Left lung (tissue), 4 donors: ENCODE measurements at regions not wholly inside any gene's neighbourhood (a gene's known extent, or its start where the extent isn't known, plus 50 kb on each side); places are given as distances from the start of the nearest gene placed in this dataset.

ENCODE experiments used
- ATAC-seq: fragments of 200-7000 bp; cut with Tn5 transposase; one replicate; pipeline ENCODE4 v1.9.1; 2020; ENCODE audit warnings: moderate library complexity
- DNase-seq, 4 donors: peaks; one replicate each; pipeline ENCODE4 v3.0.0-alpha.2; 2013 to 2020
- H3K27ac ChIP-seq, 2 donors: fragments of 200-600 bp; sonication (generic) in 1 of 2; one replicate each; pipeline versions ENCODE4 v1.5.0 to v1.8.0; 2020 to 2021
- H3K27me3 ChIP-seq, 2 donors: fragments of 200-600 bp; sonication (generic) in 1 of 2; one replicate each; pipeline versions ENCODE4 v1.5.0 to v1.8.0; 2020 to 2021
- H3K36me3 ChIP-seq, 2 donors: fragments of 200-600 bp; sonication (generic) in 1 of 2; one replicate each; pipeline versions ENCODE4 v1.5.0 to v1.8.0; 2020 to 2021
- H3K4me1 ChIP-seq, 2 donors: fragments of 200-600 bp; one replicate each; pipeline ENCODE4 v1.8.0; 2021
- H3K4me3 ChIP-seq, 2 donors: fragments of 200-600 bp; sonication (generic) in 1 of 2; one replicate each; pipeline versions ENCODE4 v1.5.0 to v1.8.0; 2020 to 2021; ENCODE audit warnings: mild to moderate bottlenecking in 1 of 2
- H3K9me3 ChIP-seq, 2 donors: fragments of 200-600 bp; sonication (generic) in 1 of 2; one replicate each; pipeline versions ENCODE4 v1.5.0 to v1.8.0; 2020 to 2021
- CTCF ChIP-seq, 2 donors: fragments of 200-600 bp; sonication (generic) in 1 of 2; IDR thresholded peaks; one replicate each; pipeline versions ENCODE4 v1.5.0 to v1.8.0; 2021; ENCODE audit warnings: antibody characterized with exemption in 2 of 2
- intact Hi-C, 2 donors: fragments of 100-400 bp; cut with DNase I; formaldehyde crosslinking; loops; one replicate each; pipeline versions ENCODE4 v1.11.2 to v1.14.2; 2022
- donor health status: DM: no; HTN: yes; CAD: no.
- donor health status: DM: no; HTN: no; CAD: no.

GRCh38 chr10:113335592-113335991 is 217.3 kb upstream of the HABP2 start:
- ATAC-seq (no peak), DNase-seq (no peak)
- no peak overlapping the region for H3K4me3 ChIP-seq
- H3K36me3 ChIP-seq, result no peaks in the 10 kb centered on the region
- no peak overlapping the region for H3K27ac ChIP-seq
- intact Hi-C loops, result no loop called here
- no peaks in the 10 kb centered on the region for H3K4me1 ChIP-seq
- TF ChIP-seq CTCF (IDR thresholded peaks at IDR 0.05), result no peak
- H3K27me3 ChIP-seq, result no peaks in the 10 kb centered on the region
- peaks cover 0 to 3% of the 10 kb centered on the region in 2 donors for H3K9me3 ChIP-seq

DNA sequence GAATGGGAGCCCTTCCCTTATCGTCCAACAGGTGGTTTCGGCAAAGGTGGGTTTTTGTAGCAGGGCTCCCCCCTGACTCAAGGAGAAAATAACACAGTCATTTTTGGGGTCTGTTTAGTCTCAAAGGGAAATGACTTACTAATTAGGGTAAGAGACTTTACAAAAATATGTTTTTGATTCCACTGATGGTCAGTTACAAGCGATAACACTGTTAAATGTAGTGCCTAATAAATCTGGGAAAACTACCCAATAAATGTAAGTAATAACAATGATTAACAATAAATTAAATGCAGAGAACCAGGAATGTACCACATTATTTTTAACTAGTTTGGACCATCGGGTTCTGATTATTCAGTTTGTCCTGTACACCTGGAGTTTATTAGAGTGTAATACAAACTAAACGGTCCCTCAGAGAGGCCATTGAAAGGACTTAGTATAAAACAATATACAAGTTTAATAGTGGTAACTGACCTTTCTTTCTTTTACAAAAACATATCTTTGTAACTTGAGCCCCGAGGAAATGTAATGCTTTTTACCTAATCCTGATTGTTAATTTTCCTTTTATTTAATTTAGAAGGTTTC is 216.2 kb upstream of the HABP2 start:
- H3K4me1 ChIP-seq, result no peaks in the 10 kb centered on the region
- H3K4me3 ChIP-seq, result no peak overlapping the region
- H3K9me3 ChIP-seq, result peaks cover 0 to 3% of the 10 kb centered on the region in 2 donors
- no peak overlapping the region for H3K27ac ChIP-seq
- no peaks in the 10 kb centered on the region for H3K36me3 ChIP-seq
- DNase-seq, result no peak
- intact Hi-C loops, result no loop called here
- no peak for TF ChIP-seq CTCF (IDR thresholded peaks at IDR 0.05)
- no peak for ATAC-seq
- no peaks in the 10 kb centered on the region for H3K27me3 ChIP-seq

DNA sequence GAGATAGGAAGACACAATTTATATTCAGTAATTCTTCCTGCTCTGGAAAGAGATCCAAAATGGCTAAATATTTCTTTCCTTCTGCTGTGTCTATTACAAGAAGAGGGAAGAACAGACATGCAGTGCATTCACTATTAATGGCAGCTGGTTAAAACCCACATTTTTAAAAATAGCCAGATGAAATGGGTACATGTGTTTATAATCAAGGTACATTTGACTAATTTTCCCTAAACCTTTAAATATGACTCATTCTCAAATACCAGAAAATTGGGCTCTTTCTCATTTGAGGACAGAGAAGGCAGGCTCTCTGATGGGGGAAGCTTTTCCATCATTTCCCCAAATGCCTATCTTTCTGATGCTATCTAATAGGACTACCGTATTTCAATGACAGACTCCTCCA is 215.7 kb upstream of the HABP2 start:
- H3K4me1 ChIP-seq, result no peaks in the 10 kb centered on the region
- H3K27me3 ChIP-seq, result no peaks in the 10 kb centered on the region
- DNase-seq, result no peak
- H3K36me3 ChIP-seq, result no peaks in the 10 kb centered on the region
- TF ChIP-seq CTCF (IDR thresholded peaks at IDR 0.05), result no peak
- no peak overlapping the region for H3K4me3 ChIP-seq
- H3K9me3 ChIP-seq, result peaks cover 0 to 3% of the 10 kb centered on the region in 2 donors
- no peak overlapping the region for H3K27ac ChIP-seq
- intact Hi-C loops, result no loop called here
- ATAC-seq, result no peak

DNA sequence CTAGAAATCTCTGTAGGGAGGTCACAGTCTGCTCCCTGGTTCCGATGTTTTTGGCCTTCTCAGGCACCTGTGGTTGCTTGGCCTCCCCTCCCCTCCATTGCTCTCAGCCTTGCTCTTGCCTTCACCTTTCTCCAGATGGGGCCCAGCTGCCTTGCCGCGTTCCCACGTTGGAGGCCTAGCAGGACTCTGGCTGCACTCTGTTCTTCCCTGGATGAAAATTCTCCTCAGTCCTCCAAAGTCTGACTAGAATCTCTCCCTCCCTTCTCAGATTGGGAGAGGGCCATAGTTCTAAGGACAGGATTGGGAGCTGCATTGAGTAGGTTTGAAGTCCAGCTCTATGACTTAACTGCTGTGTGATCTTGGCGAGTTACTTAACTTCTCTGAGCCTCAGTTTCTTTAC is 213.7 kb upstream of the HABP2 start:
- H3K4me3 ChIP-seq, result no peak overlapping the region
- no peak for DNase-seq
- peaks cover 0 to 3% of the 10 kb centered on the region in 2 donors for H3K9me3 ChIP-seq
- intact Hi-C loops, result no loop called here
- H3K4me1 ChIP-seq, result no peaks in the 10 kb centered on the region
- H3K27ac ChIP-seq, result no peak overlapping the region
- no peak for TF ChIP-seq CTCF (IDR thresholded peaks at IDR 0.05)
- H3K36me3 ChIP-seq, result no peaks in the 10 kb centered on the region
- ATAC-seq, result no peak
- no peaks in the 10 kb centered on the region for H3K27me3 ChIP-seq

DNA sequence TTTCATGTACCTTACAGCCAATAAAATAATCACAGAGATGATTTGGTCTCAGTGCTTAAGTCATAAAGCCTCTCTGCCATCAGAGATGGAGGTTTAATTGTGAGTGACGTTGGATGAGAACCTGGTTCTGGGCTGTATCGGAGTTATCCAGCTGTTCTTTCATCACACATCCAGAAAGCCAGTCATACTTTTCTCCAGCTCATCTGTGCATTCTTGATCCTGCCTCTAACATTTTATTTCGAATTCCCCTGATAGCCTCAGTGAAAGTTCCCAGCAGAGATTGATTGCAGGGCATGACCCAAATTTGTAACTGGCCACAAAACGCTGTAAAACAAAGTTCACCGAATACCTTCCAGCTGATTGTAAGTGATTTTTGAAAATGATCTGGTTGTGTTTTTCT is 212.6 kb upstream of the HABP2 start:
- H3K36me3 ChIP-seq, result no peaks in the 10 kb centered on the region

More for the DNA sequence above, 212.6 kb upstream of the HABP2 start:
- Histone ChIP-seq H3K4me3 (no peak overlapping the region), H3K4me1 (no peaks in the 10 kb centered on the region), H3K27me3 (no peaks in the 10 kb centered on the region), H3K27ac (no peak overlapping the region), H3K9me3 (no peaks in the 10 kb centered on the region)
- no peak for TF ChIP-seq CTCF (IDR thresholded peaks at IDR 0.05)
- ATAC-seq (no peak), DNase-seq (no peak)
- intact Hi-C loops, result no loop called here
